HUDEP-2 (cell line): ENCODE measurements at regions not wholly inside any gene's neighbourhood (a gene's known extent, or its start where the extent isn't known, plus 50 kb on each side); places are given as distances from the start of the nearest gene placed in this dataset.
"Not testable (repeated sequence)": the region's sequence is repeated elsewhere in the genome, so short reads cannot be mapped to it uniquely, and the experiment has no call there.

Source experiments
- DNase-seq, 76 experiments: peaks; one replicate each; lab custom pipeline; 2025; ENCODE audit not compliant: unreplicated experiment in 76 of 76; lab: John Stamatoyannopoulos, UW

- DNase-seq: no peak
Observed at GRCh38 chr1:5603353-5604104, 388.7 kb downstream of the NPHP4 start.

DNA sequence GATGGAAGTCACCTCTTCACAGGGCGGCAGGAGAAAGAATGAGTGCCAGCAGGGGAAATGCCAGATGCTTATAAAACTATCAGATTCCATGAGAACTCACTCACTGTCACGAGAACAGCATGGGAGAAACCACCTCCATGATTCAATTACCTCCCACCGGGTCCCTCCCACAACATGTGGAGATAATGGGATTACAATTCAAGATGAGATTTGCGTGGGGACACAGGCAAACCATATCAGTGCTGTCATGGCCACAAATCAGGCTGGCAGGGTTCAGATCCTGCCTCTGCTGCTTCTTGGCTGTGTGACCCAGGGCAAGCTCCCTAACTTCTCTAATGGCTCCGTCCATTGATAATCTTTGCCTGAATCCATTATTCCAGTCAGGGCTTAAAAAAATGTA is 389.5 kb downstream of the NPHP4 start:
- not testable (repeated sequence) for DNase-seq

GRCh38 chr1:5601516-5601915 is 390.7 kb downstream of the NPHP4 start:
- DNase-seq: no peak

DNA sequence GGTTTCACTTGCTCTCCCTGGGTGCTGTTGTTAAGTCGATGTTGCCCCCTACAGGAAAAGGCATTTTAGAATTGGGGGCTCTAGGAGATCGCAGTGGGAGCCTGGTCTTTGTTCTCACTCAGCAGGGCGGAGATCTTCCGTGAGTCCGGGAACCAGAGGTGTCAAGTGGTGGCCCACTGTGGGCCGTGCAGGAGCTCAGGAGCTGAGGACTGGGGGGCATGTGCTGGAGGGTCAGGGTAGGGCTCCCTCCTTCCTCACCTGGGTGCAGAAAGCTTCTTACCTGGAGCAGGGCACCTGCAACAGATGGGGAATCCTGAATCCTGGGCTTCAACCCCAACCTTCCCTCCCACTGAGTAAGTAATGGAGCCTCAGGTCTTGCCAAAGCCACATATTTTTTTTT is 392.7 kb downstream of the NPHP4 start:
- no peak for DNase-seq

- no peak for DNase-seq
Observed at GRCh38 chr1:5598824-5599395, 393.3 kb downstream of the NPHP4 start.

DNA sequence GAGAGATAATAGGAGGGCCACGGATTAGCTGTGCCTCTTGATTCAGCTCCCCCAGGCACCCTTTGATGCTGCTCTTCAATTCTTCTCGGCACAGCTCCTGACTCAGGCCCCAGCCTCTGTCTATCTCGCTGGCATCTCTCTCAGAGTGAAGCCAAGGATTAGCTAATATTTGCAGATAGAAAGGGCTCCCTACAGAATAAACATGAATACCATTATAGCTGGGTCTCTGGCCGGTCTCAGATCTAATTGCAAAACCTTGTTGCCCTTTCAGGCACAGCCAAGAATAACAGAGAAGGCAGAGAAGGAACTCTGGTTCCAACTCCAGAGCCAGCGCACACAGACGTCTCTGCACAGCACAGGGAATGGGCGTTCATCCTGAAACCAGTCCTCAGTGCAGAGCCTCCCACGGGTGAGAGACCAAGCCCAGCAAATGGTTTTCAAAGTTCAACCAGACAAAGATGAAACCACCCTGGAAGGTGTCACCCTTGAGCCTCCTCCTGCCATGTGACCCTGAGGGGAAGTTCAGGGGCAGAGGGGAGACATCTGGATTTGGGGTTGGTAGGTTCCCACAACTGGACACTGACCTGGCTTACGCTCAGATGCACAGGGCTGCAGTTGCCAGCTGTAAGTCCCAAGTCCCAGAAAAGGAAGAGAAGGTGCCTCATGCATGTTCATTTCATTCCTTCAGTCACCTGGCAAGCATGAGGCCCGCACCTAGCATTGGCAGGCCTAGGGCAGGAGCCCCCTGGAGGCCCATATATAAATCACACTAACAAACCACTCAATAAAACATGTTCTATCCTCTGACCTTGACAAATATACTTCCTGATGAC is 394.0 kb downstream of the NPHP4 start:
- DNase-seq: no peak

DNA sequence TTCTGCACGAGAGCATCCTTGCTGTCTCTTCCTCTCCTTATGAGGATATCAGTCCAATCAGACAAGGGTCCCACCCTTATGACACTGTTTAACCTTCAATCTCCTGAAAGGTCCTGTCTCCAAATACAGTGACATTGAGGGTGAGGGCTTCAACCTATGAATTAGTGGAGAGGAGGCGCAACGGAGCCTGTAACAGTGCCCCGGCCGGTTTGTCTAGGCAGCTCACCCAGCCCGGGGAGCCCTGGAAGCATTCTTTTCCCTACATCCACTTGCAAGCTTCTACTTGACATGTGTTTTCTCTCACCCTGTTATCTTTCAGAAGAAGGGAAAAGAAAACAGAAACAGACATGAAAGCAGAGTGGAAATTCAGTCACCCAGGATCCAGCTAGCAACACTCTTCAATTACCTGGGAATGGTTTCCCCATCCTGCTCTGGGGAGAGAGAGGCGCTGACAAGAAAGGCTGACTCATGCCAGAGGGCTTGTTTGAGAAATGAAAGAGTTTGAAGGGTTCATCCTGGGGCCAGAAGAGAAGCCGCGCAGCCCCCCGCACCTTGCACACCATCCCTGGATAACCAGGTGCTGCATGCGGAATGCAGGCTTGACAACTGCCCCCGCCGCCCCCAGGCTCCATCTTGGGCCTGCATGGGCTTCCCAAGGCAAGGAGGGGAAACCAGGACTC is 394.9 kb downstream of the NPHP4 start:
- no peak for DNase-seq

DNA sequence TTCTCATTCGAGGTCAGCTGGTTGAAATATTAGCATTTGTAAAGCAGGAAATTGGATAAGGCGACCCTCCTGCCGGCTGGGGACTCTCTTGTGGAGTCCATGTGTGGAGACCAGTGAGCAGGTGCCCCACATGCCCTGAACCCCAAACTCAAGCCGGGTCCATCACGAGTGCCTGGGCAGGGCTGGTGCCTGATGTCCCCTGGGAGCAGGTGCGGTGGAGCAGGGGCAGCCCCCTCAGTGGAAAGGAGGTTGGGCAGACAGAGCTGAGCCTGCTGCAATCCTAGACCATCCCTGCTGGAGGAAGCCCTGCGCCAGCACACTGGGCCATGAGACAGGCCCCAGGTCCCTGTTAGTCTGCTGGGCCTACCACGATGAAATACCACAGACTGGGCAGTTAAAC is 395.6 kb downstream of the NPHP4 start:
- no peak for DNase-seq

DNA sequence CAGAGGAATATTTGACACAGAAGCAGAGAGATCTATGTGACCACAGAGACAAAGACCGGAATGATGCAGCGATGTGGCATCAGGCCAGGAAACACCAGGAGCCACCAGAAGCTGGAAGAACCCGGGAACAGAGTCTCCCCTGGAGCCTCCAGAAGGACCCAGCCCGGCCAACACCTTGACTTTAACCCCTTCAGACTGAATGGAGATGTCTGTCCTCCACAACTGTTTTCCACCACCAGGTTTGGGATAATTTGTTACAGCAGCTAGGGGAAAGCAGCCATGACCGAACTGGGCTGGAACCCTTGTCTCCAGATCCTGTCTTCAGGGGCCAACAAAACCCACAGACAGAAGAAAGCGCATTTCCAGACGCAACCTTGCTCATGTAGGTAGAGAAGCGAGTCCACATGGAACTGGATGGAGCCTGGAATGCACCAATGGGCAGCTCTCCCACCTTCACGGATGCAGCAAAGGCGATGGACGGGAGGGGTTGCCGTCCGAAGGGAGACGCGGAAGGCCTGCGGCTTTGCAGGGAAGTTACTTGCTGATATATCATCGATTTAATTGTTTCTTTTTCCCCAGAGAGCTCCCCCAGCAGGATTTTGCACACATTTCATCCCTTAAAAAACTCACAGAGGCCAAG is 396.6 kb downstream of the NPHP4 start:
- DNase-seq: no peak

GRCh38 chr1:5594056-5594956 is 397.9 kb downstream of the NPHP4 start:
- DNase-seq: no peak

- DNase-seq: no peak
Observed at GRCh38 chr1:5590717-5591116, 401.5 kb downstream of the NPHP4 start.

GRCh38 chr1:5586629-5587028 is 405.6 kb downstream of the NPHP4 start:
- no peak for DNase-seq

- no peak for DNase-seq
Observed at GRCh38 chr1:5585256-5585655, 407.0 kb downstream of the NPHP4 start.

- DNase-seq: no peak
Observed at GRCh38 chr1:5580926-5581325, 411.3 kb downstream of the NPHP4 start.

DNA sequence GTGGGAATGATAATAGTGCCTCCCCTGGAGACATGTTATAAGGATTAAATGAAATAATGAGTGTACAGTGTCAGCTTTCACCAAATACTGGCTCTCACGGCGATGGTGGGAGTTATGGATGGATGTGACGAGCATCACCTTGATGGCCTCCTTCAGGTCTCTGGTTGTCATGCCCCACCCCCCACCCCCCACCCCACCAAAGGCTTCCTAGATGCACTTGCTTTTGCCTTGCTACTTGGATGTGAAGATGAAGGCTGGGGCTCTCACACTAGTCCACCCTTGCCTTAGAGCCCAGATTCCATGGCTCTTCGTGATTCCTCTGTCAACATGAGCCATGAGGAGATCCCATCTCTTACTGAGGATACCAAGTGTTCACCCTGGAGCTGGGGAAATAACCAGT is 412.3 kb downstream of the NPHP4 start:
- DNase-seq: no peak

DNA sequence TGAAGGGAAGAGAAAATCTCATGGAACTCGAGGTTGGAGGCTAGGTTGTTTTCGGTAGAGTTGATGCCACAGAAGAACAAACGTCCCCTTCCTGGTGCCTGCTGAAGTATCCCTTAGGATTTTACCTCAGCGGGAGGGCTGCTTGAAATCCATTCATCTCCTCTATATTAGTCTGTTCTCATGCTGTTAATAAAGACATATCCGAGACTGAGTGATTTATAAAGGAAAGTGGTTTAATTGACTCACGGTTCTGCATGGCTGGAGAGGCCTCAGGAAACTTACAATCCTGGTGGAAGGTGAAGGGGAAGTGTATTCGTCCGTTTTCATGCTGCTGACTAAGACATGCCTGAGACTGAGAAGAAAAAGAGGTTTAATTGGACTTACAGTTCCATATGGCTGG is 413.5 kb downstream of the NPHP4 start:
- DNase-seq: no peak

GRCh38 chr1:5577255-5578040 is 414.8 kb downstream of the NPHP4 start:
- DNase-seq: no peak

DNA sequence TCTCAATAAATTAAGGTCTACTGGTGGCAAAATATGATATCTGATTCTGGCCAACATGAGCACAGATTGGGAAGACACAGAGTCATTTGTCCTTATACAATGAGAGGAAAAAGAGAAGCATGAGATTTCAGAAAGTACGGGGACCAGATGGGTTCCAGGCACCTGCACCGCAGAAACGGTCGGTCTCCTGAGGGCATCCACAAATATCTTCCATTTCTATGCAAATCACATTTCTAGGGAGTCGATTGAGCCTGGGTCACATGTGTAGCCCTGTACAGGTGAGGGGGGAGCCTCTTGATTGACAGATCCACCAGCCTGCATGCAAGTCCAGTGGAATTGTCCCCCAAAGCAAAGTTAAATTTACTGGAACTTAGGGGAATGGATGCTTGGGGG is 415.6 kb downstream of the NPHP4 start:
- no peak for DNase-seq
